ENCODE measurements at regions not wholly inside any gene's neighbourhood (a gene's known extent, or its start where the extent isn't known, plus 50 kb on each side); places are given as distances from the start of the nearest gene placed in this dataset.
"Not testable (repeated sequence)": the region's sequence is repeated elsewhere in the genome, so short reads cannot be mapped to it uniquely, and the experiment has no call there.

DNA sequence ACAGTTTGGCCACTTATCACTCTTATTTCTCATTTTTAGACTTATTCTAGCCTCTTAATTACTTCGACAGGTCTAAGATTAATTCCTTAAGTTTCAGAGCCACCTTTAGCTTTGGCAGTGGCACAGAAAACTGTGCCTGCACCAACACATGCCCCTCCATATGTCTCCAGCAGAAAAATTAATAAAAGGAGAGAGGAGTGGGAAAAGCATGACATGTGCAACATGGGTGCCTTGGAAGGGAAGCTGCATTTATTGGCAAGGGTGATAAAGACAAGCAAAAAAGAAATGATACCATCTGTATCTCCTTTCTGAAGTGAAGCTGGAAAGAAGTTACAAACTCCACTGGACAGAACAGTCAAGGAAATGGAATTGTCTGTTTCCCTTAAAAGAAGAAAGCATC is 121.7 kb upstream of the CFAP20DC start:
- DNase-seq, result no peak

DNA sequence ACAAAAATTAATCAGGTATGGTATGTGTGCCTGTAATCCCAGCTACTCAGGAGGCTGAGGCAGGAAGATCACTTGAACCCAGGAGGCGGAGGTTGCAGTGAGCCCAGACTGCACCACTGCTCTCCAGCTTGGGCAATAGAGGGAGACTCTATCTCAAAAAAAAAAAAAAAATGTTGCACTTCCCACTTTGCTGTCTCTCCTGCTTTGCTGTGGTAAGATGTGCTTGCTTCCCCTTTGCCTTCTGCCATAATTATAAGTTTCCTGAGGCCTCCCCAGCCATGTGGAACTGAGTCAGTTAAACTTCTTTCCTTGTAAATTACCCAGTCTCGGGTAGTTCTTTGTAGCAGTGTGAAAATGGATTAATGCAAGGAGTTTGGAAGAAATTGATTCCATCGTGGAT is 120.3 kb upstream of the CFAP20DC start:
- not testable (repeated sequence) for DNase-seq

DNA sequence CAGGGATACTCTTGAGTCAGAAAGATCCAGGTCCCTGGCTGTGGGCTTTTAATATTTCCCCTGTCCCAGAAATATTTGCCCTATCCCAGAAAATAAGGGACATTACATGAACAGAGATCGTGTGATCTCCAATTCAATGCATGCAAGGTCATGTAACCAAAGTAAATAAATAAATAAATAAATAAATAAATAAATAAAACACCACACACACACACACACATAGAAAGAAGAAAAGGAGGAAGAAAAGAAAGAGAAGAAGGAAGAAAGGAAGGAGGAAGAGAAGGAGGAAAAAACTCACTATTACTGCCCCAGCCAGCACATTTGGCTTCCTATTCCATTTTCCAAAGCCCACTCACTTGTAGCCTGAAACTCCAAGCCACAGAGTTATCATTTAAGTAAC is 117.9 kb upstream of the CFAP20DC start:
- DNase-seq, result no peak

DNA sequence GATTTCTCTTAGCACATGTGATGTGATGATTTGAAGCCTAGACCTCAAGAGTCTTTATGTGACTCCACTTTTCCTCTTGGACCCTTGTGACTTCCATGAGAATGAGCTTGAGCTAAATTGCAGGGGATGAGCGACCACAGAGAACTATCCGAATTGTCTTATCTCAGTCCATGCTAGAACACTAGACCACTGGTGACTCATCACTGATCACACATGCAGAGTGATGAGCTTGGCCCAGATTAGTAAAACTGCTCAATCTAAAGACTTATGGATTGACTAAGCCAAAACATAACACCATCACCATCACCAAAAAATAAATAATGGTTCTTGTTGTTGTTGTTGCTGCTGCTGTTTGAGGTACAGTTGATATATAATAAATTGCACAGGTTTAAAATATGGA is 114.1 kb upstream of the CFAP20DC start:
- DNase-seq, result no peak

DNA sequence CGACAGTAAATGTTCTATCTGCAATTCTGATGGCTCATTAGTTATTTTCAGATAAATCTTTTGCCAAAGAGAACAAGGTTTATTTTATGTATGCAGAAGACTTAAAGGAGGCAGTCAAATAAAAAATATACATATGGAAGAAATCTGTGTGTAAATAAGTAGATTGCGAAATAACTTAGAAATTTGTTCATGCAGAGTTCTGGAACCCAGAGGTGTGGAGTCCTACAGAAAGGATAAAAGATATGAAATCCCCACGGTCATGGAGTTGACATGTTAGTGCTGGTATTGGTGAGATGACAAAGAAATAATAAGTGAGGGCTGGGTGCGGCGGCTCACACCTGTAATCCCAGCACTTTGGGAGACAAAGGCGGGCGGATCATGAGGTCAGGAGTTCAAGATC is 111.2 kb upstream of the CFAP20DC start:
- DNase-seq, result no peak

DNA sequence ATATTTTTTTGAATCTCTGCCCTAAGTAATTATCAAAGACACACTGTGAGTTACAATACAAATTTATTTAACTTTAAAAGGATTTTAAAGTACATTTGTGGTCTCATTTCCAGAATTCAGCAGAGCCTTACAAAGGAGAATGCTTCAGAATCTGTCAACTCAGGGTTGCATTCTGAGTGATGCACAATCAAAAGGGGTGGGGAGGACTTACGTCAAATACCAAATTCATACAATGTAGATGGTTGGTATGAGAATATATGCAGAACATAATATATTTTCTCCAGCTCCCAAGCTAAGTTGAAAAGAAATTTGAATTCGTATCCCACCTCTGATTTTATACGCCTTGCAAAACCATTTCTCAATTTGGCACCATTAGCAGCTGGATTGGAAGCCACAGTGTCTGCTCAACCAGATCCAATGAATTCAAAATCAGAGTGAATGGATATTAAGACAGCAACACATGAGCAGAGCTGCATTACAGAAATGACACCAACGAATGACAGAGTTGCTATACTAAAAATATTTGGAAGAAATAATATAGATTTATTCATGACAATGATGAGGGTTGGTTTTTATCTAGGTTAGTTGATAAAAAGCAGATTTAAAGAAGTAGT is 110.4 kb upstream of the CFAP20DC start:
- no peak for DNase-seq

DNA sequence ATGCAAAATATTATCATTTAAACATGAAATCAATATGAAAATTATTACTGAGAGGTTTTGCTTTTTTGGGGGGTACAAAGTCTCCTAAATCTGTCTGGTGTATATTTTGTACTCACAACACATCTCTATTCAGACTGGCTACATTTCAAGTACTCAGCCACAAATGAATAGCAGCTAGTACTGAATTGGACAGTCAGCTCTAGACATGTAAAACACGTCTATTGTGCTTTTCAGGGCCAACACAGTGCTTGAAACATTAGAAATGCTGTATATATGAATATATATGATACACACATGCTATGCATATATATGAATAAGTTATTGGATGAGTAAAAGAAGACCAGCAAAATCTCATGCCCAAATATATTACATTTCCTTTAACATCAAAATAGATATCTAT is 103.8 kb upstream of the CFAP20DC start:
- DNase-seq, result no peak

DNA sequence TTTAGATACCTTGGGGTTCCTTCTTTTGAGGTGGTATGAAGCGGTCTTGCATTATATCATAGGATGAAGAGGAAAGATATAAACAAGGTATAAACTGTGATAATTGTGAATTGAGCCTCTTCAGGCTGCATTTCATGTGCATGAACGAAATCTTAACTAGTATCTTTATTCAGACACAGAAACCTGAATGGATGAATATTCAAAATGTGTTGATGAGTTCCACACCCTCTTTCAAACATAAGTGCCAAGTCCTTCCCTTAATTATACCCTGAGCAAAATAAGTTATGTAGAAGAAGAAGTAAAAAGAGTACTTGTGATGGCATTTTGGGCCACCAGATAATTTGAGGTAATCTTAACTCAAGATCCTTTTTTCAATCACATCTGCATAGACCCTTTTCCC is 103.1 kb upstream of the CFAP20DC start:
- DNase-seq, result no peak

DNA sequence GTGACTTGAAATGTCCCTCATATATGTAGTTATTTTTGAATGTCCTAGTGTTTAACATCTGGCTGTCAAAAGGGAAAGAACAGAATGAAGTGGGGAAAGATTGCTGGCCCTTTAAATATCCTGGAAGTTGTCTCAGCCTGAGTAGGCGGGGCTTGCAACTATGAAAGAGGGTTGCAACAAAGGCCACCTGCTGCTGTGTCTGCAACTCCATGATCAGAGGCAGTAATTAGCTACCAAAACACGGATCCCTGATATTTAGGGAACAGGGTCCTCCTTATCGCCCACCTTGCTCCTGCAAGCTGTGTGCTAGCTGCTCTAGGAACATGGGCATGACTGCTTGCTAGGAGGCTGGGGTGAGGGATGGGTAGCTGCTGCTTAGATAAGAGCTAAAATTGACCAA is 100.2 kb upstream of the CFAP20DC start:
- no peak for DNase-seq

DNA sequence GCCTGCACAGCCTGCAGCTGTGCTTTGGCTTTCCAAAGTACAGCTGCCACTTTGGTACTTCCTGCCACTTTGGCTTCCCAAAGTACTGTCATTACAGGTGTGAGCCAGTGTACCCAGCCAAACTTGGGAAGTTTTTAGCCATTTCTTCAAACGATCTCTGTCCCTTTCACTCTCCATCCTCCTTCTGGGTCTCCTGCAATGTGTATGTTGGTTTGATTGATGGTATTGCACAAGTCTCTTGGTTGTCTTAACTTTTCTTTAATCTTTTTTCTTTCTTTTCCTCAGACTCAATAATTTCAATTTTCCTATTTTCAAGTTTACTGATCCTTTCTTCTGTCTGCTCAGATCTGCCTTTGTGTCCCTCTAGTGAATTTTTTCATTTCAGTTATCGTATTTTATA is 99.3 kb upstream of the CFAP20DC start:
- DNase-seq, result no peak

DNA sequence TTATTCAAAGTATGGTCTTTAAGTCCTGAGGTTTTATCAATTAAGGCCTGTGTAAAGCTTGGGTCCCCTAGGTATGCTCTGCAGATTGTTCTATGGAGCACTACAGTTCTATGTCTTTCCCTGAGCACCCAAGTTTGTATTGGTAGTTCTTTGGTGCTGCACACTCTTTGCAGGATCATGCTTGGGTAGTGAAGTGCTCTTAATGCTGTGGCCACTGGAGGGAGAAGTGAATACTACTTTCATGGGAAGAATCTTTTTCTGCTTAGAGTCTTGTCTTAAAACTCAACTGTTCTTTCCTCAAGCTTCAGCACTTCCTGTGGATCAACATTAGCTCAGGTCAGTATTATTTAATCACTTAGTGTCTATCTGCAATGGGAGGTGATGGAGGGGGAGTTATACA is 93.6 kb upstream of the CFAP20DC start:
- no peak for DNase-seq

DNA sequence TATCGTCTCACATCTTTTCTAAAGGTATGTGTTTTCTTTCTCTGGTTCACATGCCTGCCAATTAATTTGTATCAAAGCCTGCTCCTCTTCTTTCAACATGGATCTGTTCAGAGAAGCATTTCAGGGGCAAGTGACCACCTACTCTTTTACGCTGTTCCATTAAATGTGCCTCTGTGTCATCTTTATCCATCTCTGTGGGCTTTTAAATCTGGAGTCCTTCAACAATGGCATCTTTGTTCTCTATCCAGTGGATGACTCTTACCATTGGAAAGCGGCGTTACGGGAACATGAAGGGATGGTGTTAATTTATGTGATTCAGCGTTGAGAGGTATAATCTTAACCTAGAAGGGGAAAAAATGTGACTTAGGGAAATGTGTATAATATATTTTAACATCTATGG is 92.7 kb upstream of the CFAP20DC start:
- DNase-seq, result no peak

DNA sequence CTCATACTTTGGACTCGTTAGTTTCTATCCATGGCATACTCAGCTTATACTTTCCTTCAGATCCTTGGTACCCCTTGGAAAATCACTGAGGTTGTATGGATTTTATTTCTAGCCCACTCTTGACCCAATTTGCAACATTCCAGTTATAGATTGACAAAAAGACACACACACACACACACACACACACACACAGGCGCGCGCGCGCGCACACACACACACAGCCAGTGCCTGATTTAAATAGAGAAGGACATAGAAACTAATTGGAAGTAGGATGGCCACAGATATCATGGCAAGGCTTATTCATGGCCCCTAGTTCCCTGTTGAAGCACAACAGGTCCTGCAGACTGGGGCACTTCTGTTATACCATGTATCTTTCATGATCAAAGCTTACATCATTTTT is 89.1 kb upstream of the CFAP20DC start:
- no peak for DNase-seq

DNA sequence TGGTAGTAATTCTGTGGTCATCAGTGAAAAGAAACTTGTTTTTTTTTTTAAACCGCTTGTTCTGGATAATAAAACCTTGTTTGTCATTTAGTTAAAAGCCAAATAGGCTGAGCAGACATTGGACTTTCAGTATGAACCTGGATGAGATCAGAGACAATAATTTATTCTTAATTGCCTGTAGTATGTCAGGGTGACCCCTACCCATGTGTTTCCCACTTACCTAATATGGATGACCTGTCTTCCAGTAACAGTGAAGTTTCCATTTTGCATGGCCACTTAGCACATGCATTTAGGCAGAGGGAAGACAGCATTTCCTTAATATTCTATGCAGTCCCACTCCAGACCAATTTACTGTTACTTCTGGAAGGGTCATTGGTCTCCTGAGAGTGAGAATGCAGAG is 87.6 kb upstream of the CFAP20DC start:
- DNase-seq, result no peak

DNA sequence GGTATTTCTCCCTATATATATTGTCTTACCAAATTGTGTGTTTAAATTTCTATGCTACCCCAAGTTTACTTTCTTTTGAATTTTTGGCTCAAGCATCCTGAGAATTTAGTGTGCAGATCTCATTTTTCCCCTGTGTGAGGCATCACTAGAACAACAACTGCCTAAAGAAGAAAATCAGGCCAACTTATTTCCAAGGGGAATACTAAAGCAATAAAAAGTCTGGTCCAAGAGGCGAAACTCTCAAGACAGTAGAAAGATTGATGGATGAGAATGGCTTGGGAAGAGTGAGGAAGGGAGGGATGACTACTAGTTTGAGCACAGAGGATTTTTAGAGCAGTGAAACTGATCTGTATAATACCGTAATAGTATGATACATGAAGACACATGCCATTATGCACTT is 86.3 kb upstream of the CFAP20DC start:
- no peak for DNase-seq

DNA sequence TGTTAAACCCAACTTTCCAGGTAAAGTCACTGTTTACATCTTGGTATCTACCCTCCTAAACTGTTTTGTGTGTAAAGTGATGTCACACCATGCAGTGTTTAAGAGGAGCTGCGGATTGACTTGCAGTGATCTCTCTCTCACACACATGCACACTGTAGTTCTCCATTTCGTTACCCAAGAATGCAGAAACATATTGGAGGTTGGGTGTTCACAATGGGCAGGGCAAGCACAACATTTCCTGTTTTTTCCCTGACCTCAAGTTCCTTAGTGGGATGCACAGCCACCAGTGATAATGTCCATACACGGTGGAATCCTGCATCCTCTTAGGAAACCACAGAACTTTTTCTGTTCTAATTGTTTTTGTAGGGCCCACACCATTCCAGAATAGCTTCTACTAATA is 85.3 kb upstream of the CFAP20DC start:
- no peak for DNase-seq

DNA sequence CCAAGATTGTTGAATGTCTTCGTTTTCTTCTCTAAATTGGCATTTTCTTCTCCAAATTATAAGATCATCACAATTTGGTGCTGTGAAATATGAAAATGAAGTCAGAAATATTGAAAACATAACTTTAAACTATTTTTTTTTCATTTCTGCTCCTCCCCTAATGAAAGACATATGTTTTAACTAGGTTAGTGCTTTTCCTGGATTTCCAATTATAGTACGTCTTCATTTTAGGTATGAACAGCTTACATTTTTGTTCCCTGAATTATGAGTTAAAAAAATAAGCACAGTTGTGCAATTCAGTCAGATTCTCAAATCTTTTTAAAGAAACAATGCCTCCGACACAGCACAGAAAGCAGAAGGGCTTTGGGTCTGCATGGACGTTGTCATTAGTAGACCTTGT is 83.5 kb upstream of the CFAP20DC start:
- no peak for DNase-seq

DNA sequence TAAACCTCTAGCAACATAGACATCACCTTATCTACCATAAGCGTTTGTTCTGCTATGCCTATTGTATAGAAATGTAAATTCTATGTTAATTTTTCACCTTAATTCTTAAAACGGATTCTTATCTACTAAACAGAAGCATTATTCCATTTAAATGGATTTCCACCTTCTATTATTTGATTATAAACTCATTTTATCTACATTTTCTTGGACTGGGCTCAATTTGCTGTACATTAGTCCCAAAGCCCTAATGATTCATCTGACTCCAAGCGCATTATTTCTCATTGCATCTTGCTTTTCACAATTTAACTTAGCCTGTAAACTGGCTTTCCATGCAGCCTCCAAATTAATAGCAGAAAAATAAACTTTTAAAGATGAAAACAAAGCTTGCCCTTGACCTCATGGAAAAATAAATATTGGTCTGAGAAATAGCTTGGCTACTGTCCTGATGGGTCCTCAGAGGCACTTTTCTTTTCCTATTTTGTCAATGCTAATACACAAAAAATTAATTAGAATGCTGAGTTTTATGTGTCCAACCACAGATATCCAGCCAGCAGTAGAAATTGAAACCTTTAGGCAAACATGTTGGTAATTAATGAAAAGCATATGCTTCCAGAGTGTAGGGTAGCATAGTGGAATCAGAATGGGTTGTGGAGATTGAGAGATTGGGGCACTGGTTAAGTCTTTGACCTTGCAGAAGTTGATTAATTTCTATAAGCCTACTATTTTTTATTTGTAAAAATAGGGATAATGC is 81.4 kb upstream of the CFAP20DC start:
- DNase-seq, result no peak

DNA sequence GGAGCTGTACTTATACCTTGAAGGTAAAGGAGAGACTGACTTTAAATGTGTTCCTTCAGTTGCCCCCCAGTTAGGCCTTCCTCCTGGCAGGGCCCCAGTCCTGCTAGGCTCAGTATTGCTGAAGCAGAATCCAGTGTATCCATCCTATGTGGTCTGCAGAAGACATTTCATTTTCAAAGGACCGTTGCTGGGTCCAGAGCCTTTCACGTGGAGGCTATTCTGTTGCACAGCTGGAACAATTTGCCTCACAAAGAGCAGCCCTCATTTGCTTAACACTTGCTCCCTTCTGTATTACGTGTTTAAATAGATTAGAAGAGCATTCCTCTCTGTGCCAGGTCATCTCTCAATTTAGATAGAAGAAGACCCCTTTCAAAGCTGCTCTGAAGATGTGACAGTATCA is 78.9 kb upstream of the CFAP20DC start:
- DNase-seq, result no peak

DNA sequence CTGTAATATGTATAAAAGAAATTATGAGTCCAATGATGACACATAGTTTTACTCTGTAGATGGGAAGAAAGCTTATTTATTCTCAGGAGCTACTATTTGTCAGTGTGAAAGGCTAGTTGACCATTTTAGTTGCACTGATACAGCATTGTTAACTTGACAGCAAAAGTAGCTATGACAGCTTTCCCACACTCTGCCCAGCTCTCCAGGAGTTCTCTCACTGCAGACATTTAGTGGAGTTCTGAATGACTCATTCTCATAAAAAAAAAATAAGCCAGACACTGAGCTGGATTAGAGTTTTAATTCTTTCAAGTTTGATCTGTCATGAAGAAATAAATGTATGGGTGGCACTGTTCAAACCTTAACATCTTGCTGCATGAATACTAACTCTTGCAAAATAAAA is 77.2 kb upstream of the CFAP20DC start:
- no peak for DNase-seq

DNA sequence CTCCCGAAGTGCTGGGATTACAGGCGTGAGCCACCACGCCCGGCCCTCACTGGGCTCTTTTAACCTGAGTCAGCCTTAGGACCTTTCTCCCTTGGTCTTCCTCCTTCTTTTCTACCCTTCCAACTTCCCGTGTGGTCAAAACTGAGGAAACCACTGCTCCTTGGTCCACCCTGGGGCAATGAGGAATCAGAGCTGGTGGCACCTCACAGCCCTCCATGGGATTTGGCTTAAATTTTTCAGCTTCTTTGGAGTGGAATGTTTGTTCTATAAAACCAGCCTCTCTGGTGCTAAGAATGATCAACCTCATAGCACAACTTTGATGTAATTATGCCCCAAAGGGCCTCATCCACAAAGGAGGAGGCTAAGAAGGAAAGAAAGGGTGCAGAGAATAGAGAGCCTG is 76.6 kb upstream of the CFAP20DC start:
- DNase-seq, result no peak

DNA sequence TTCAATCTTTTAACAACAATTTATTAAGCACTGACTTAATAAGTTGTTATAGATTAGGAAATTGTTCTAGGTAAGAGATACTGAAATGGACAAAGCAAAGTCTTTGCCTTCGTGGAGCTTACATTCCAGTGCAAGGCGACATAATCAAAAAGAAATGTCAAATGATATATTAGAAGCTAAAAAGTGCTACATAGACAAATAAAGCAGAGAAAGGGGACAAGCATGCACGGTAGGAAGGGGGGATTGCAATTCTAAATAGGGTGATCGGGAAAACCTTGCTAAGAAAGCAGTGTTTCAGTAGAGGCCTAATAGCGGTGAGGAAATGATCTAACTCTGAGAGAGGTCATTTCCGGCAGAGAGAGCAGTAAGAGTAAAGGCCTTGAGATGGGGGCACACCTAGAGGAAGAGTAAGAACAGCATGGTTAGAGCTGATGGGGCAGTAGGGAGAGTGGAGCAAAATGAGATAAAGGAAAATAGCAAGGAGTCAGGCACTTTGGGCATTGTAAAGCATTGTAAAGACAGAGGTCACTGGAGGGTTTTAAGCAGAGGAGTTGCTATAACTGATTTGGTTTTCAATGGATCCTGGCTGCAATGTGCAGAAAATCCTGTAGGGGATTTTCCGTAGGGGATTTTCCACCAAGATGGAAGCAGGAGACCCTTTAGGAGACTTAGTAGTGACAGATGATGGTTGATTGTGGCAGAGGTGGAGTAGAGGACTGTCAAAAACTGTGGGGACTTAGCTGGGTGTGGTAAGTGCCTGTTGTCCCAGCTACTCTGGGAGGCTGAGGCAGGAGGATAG is 71.7 kb upstream of the CFAP20DC start:
- DNase-seq, result no peak

DNA sequence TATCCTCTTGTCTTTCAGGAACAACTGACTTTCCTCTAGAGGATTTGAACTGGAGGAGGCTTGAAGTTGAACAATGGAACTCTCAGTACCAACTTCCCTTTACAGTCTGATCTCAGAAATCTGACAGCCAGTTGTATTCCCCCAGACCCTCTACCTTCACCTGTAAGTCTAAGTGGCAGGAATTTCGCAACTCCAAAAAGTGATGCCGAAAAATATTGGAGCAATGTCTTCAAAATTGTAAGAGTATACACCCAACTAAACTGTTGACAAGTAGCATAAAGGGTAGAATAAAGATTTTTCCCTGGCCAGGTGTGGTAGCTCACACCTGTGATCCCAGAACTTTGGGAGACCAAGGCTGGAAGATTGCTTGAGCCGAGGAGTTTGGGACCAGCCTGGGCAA is 69.1 kb upstream of the CFAP20DC start:
- DNase-seq, result no peak

DNA sequence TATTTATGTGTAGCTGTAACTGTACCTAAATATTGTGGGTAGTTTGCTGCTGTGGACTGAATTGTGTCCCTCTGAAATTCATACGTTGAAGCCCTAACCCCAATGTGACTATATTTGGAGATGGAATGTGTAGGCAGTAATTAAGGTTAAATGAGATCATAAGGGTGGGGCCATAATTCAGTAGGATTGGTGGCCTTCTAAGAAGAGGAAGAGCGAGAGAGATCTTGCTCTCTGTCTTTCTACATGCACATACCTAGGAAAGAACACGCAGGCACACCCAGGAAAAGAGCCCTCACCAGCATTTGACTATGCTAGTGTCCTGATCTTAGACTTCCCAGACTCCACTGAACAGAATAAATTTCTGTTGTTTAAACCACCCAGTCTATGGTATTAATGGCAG is 67.6 kb upstream of the CFAP20DC start:
- DNase-seq, result no peak

DNA sequence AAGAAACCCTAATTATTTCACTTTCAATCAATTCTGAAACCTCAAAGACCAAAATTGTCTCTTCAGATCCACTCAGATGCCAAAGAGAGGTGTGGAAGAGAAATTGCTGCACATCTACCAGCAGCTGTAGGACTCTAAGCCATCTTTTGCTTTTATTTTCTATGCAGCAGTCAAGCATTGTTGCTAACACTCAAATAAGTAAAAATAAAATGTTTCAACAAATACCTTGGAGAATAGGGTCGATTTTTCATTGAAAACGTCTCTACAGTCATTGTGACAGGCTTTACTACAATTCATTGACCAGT is 66.4 kb upstream of the CFAP20DC start:
- no peak for DNase-seq
